HepG2 (cell line): ENCODE measurements at regions not wholly inside any gene's neighbourhood (a gene's known extent, or its start where the extent isn't known, plus 50 kb on each side); places are given as distances from the start of the nearest gene placed in this dataset.

ENCODE experiments used
- ATAC-seq: fragments of 200-7000 bp; cut with Tn5 transposase; 3 replicates; pipeline ENCODE4 v1.9.1; 2020; ENCODE audit warnings: mild to moderate bottlenecking, moderate library complexity
- BruUV-seq: library from RNA; stranded (reverse); fragments of 400-500 nt; replicated peaks from 2 replicates; lab custom pipeline; 2021; lab: Mats Ljungman, UMichigan
- CTCF ChIA-PET: fragments of 300-600 bp; formaldehyde crosslinking; extraction: SDS; loops from one replicate; lab custom pipeline; 2021; ENCODE audit warnings: low total read pairs, inconsistent platforms, low intra/inter-chr PET ratio; lab: Yijun Ruan, JAX
- POLR2A ChIA-PET: fragments of 350-600 bp; sonication (Branson Sonifier 250); formaldehyde crosslinking; loops from one replicate; lab custom pipeline; 2020; ENCODE audit warnings: antibody characterized with exemption, inconsistent platforms; lab: Yijun Ruan, JAX
- DNase-seq: peaks from one replicate; pipeline ENCODE4 v3.0.0-alpha.2; 2015; ENCODE audit warnings: low spot score
- FAIRE-seq: peaks from 3 replicates; lab custom pipeline; 2011; peaks lifted over from hg19 to GRCh38; lab: Jason Lieb, UNC
- H2AFZ ChIP-seq: one replicate; pipeline ENCODE4 v1.6.1; 2011; ENCODE audit warnings: low read length, inconsistent platforms
- H3K27ac ChIP-seq: fragments of 300-600 bp; 3 replicates; pipeline ENCODE4 v1.8.0; 2011; ENCODE audit warnings: mixed run types, mild to moderate bottlenecking, mixed read lengths, low read length, inconsistent platforms; ENCODE audit not compliant: insufficient read depth; ENCODE audit errors: extremely low read length
- H3K27me3 ChIP-seq, 2 experiments: fragments of 200-600 bp in 1 of 2; 2 replicates in 1 of 2; 3 replicates in 1 of 2; pipeline versions ENCODE4 v1.6.0 to v1.8.0; 2011; ENCODE audit warnings: low read length in 2 of 2, mild to moderate bottlenecking in 2 of 2, moderate library complexity in 2 of 2, inconsistent platforms in 1 of 2; ENCODE audit not compliant: insufficient read depth in 2 of 2, control insufficient read depth in 1 of 2
- H3K36me3 ChIP-seq, 2 experiments: fragments of 200-600 bp in 1 of 2; replicated peaks in 1 of 2; 2 replicates in 1 of 2; 3 replicates in 1 of 2; pipeline versions ENCODE4 v1.5.1 to v1.8.0; 2011; ENCODE audit warnings: low read length in 2 of 2, inconsistent platforms in 1 of 2; ENCODE audit not compliant: insufficient read depth in 2 of 2, control insufficient read depth in 1 of 2
- H3K4me1 ChIP-seq: 2 replicates; pipeline ENCODE4 v1.5.1; 2012; ENCODE audit warnings: low read length, inconsistent platforms; ENCODE audit not compliant: insufficient read depth
- H3K4me2 ChIP-seq: 2 replicates; pipeline ENCODE4 v1.6.0; 2011; ENCODE audit warnings: low read depth, low read length, inconsistent platforms
- H3K4me3 ChIP-seq, 3 experiments: fragments of 200-600 bp in 1 of 3; sonication (generic), shearing (Covaris generic) in 1 of 3; replicated peaks in 1 of 3; 2 replicates each; pipeline ENCODE4 v1.5.1; 2011 to 2016; ENCODE audit warnings: low read length in 3 of 3, inconsistent platforms in 2 of 3, low read depth in 2 of 3, mild to moderate bottlenecking in 2 of 3, control low read depth in 1 of 3, mixed read lengths in 1 of 3; ENCODE audit not compliant: insufficient read depth in 1 of 3
- H3K79me2 ChIP-seq: one replicate; pipeline ENCODE4 v1.6.1; 2011; ENCODE audit warnings: low read length, inconsistent platforms; ENCODE audit not compliant: insufficient read depth
- H3K9ac ChIP-seq: 2 replicates; pipeline ENCODE4 v1.6.0; 2011; ENCODE audit warnings: mild to moderate bottlenecking, low read depth, low read length, inconsistent platforms; ENCODE audit not compliant: insufficient read depth
- H3K9me3 ChIP-seq: 2 replicates; pipeline ENCODE4 v1.5.1; 2012; ENCODE audit warnings: mild to moderate bottlenecking, low read length
- H4K20me1 ChIP-seq: 2 replicates; pipeline ENCODE4 v1.6.0; 2011; ENCODE audit warnings: inconsistent platforms, mild to moderate bottlenecking, low read length, moderate library complexity; ENCODE audit not compliant: insufficient read depth
- BRCA1 ChIP-seq: sonication (generic); formaldehyde crosslinking; IDR thresholded peaks from 2 replicates; pipeline ENCODE4 v1.4.0; 2020; ENCODE audit warnings: missing genetic modification reagents
- BRF2 ChIP-seq: sonication (generic); formaldehyde crosslinking; IDR thresholded peaks from 2 replicates; pipeline ENCODE4 v1.8.1; 2022; ENCODE audit warnings: mild to moderate bottlenecking, missing genetic modification reagents
- GTF3A ChIP-seq: sonication (generic); formaldehyde crosslinking; conservative IDR thresholded peaks from 2 replicates; pipeline ENCODE4 v1.4.0; 2020; ENCODE audit warnings: mild to moderate bottlenecking, missing genetic modification reagents
- KLF13 ChIP-seq: sonication (generic); formaldehyde crosslinking; IDR thresholded peaks from 2 replicates; pipeline ENCODE4 v1.4.0; 2020; ENCODE audit warnings: mild to moderate bottlenecking, missing genetic modification reagents
- MXD1 ChIP-seq: sonication (generic); formaldehyde crosslinking; IDR thresholded peaks from 2 replicates; pipeline ENCODE4 v1.4.0; 2020; ENCODE audit warnings: mild to moderate bottlenecking, missing genetic modification reagents
- NFIC ChIP-seq: IDR thresholded peaks from 2 replicates; pipeline ENCODE4 v1.6.1; 2012; ENCODE audit warnings: mild to moderate bottlenecking, low read length, inconsistent platforms
- NPAS2 ChIP-seq: sonication (generic); formaldehyde crosslinking; IDR thresholded peaks from 2 replicates; pipeline ENCODE4 v1.8.0; 2022; ENCODE audit warnings: mild to moderate bottlenecking, missing genetic modification reagents, borderline replicate concordance
- PAXIP1 ChIP-seq: sonication (generic); formaldehyde crosslinking; conservative IDR thresholded peaks from 2 replicates; pipeline ENCODE4 v1.4.0; 2020; ENCODE audit warnings: mild to moderate bottlenecking, missing genetic modification reagents, moderate library complexity
- TARDBP ChIP-seq: sonication (generic); formaldehyde crosslinking; IDR thresholded peaks from 2 replicates; pipeline ENCODE4 v1.8.0; 2022; ENCODE audit warnings: mild to moderate bottlenecking, missing genetic modification reagents
- TEAD2 ChIP-seq: sonication (generic); formaldehyde crosslinking; IDR thresholded peaks from 2 replicates; pipeline ENCODE4 v1.9.0; 2021; ENCODE audit warnings: missing genetic modification reagents
- ZNF205 ChIP-seq: IDR thresholded peaks from 2 replicates; pipeline ENCODE4 v1.6.1; 2018; ENCODE audit warnings: missing biosample characterization, missing genetic modification reagents
- ZNF572 ChIP-seq: sonication (generic); formaldehyde crosslinking; IDR thresholded peaks from 2 replicates; pipeline ENCODE4 v1.5.1; 2020; ENCODE audit warnings: mild to moderate bottlenecking, missing genetic modification reagents
- ZNF605 ChIP-seq: sonication (generic); formaldehyde crosslinking; IDR thresholded peaks from 2 replicates; pipeline ENCODE4 v1.8.0; 2022; ENCODE audit warnings: mild to moderate bottlenecking, missing genetic modification reagents
- ZNF788 ChIP-seq: sonication (generic); formaldehyde crosslinking; IDR thresholded peaks from 2 replicates; pipeline ENCODE4 v1.5.0; 2020; ENCODE audit warnings: mild to moderate bottlenecking, missing genetic modification reagents, borderline replicate concordance
- ZNF879 ChIP-seq: sonication (generic); formaldehyde crosslinking; IDR thresholded peaks from 2 replicates; pipeline ENCODE4 v1.8.1; 2023; ENCODE audit warnings: missing genetic modification reagents
- WGBS: methylation state at CpG from one replicate; pipeline ENCODE4 v1.1.6; 2017; ENCODE audit warnings: low lambda C conversion rate; 5-methylcytosine and 5-hydroxymethylcytosine counted together
- in situ Hi-C: cut with HindIII; loops from 2 replicates; pipeline ENCODE4 v1.10.0; 2017; ENCODE audit warnings: low pct_unique_long_range_greater_than_20kb; ENCODE audit not compliant: extremely low pct_ligation_motif_present
- intact Hi-C: fragments of 100-400 bp; cut with micrococcal nuclease; formaldehyde crosslinking; loops from one replicate; pipeline ENCODE4 v1.10.0; 2022; ENCODE audit not compliant: unreplicated experiment

GRCh38 chr1:36555041-36555440 is 72.3 kb upstream of the CSF3R start:
- WGBS: 0% methylated on average over 4 of the region's 5 CpGs
- intact Hi-C loops: no loop called here
- H3K36me3 ChIP-seq: no peaks in the 10 kb centered on the region
- in situ Hi-C loops: loop anchor here (10.0 kb wide), 1 partner anchor 880 kb away; no protein-coding TSS in a partner anchor
- no peak overlapping the region for H3K4me2 ChIP-seq
- TF ChIP-seq ZNF572 (CRISPR knock-in tag): no peak
- TF ChIP-seq TARDBP (CRISPR knock-in tag): no peak
- TF ChIP-seq PAXIP1: no peak
- TF ChIP-seq KLF13 (CRISPR knock-in tag): no peak
- TF ChIP-seq ZNF205: no peak
- no peak for TF ChIP-seq TEAD2 (CRISPR knock-in tag)
- no peak for TF ChIP-seq ZNF879 (CRISPR knock-in tag)
- TF ChIP-seq BRCA1 (CRISPR knock-in tag): no peak
- TF ChIP-seq NPAS2 (CRISPR knock-in tag): no peak
- TF ChIP-seq BRF2 (CRISPR knock-in tag): no peak
- TF ChIP-seq MXD1 (CRISPR knock-in tag): no peak
- TF ChIP-seq NFIC: no peak
- no peak for TF ChIP-seq GTF3A (CRISPR knock-in tag)
- no peak for TF ChIP-seq ZNF788
- TF ChIP-seq ZNF605: no peak
- TF ChIP-seq, all 625 proteins: peak for 0
- Histone ChIP-seq H2AFZ (no peak overlapping the region), H4K20me1 (no peaks in the 10 kb centered on the region), H3K9ac (no peak overlapping the region), H3K4me3 (no peak overlapping the region), H3K9me3 (no peaks in the 10 kb centered on the region), H3K27ac (no peak overlapping the region), H3K4me1 (no peaks in the 10 kb centered on the region), H3K79me2 (no peaks in the 10 kb centered on the region), H3K27me3 (peaks cover 0 to 29% of the 10 kb centered on the region in 2 experiments; a peak in 4 of 5 replicates)
- POLR2A ChIA-PET: no interaction called here
- FAIRE-seq (no peak), DNase-seq (no peak), ATAC-seq (no peak)
- no TSS peak for BruUV-seq
- CTCF ChIA-PET: no interaction called here
